ENCODE measurements at regions not wholly inside any gene's neighbourhood (a gene's known extent, or its start where the extent isn't known, plus 50 kb on each side); places are given as distances from the start of the nearest gene placed in this dataset.

- 65% methylated on average over 11 of the region's 11 CpGs for WGBS (ENCODE audit: low lambda C conversion rate)
- no peak overlapping the region for H3K4me3 ChIP-seq (replicated peaks in 1 of 3; ENCODE audit: insufficient read depth in 1 of 3, low read depth in 2 of 3, low read length in 3 of 3)
- H3K36me3 ChIP-seq (replicated peaks in 1 of 2; ENCODE audit: control insufficient read depth in 1 of 2, insufficient read depth in 2 of 2, low read length in 2 of 2) = no peaks in the 10 kb centered on the region
- intact Hi-C loops (cut with micrococcal nuclease; ENCODE audit: unreplicated experiment) (no loop called here), in situ Hi-C loops (cut with HindIII; ENCODE audit: extremely low pct_ligation_motif_present, low pct_unique_long_range_greater_than_20kb) (no loop called here)
- no TSS peak for BruUV-seq (replicated peaks)
- POLR2A ChIA-PET = no interaction called here
- H3K4me1 ChIP-seq (ENCODE audit: insufficient read depth, low read length) = no peaks in the 10 kb centered on the region
- no peak for TF ChIP-seq HOXA3 (CRISPR knock-in tag; IDR thresholded peaks at IDR 0.05)
- TF ChIP-seq, protein P1, sequence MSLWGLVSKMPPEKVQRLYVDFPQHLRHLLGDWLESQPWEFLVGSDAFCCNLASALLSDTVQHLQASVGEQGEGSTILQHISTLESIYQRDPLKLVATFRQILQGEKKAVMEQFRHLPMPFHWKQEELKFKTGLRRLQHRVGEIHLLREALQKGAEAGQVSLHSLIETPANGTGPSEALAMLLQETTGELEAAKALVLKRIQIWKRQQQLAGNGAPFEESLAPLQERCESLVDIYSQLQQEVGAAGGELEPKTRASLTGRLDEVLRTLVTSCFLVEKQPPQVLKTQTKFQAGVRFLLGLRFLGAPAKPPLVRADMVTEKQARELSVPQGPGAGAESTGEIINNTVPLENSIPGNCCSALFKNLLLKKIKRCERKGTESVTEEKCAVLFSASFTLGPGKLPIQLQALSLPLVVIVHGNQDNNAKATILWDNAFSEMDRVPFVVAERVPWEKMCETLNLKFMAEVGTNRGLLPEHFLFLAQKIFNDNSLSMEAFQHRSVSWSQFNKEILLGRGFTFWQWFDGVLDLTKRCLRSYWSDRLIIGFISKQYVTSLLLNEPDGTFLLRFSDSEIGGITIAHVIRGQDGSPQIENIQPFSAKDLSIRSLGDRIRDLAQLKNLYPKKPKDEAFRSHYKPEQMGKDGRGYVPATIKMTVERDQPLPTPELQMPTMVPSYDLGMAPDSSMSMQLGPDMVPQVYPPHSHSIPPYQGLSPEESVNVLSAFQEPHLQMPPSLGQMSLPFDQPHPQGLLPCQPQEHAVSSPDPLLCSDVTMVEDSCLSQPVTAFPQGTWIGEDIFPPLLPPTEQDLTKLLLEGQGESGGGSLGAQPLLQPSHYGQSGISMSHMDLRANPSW (CRISPR knock-in tag; IDR thresholded peaks at IDR 0.05; ENCODE audit: borderline replicate concordance) = no peak
- no peak for TF ChIP-seq NFE2 (CRISPR knock-in tag; IDR thresholded peaks at IDR 0.05)
- TF ChIP-seq SNAI1 (CRISPR knock-in tag; IDR thresholded peaks at IDR 0.05; ENCODE audit: borderline replicate concordance) = no peak
- TF ChIP-seq MTA3 (CRISPR knock-in tag; IDR thresholded peaks at IDR 0.05) = no peak
- no peak for TF ChIP-seq SMAD3 (CRISPR knock-in tag; IDR thresholded peaks at IDR 0.05)
- TF ChIP-seq, protein P2, sequence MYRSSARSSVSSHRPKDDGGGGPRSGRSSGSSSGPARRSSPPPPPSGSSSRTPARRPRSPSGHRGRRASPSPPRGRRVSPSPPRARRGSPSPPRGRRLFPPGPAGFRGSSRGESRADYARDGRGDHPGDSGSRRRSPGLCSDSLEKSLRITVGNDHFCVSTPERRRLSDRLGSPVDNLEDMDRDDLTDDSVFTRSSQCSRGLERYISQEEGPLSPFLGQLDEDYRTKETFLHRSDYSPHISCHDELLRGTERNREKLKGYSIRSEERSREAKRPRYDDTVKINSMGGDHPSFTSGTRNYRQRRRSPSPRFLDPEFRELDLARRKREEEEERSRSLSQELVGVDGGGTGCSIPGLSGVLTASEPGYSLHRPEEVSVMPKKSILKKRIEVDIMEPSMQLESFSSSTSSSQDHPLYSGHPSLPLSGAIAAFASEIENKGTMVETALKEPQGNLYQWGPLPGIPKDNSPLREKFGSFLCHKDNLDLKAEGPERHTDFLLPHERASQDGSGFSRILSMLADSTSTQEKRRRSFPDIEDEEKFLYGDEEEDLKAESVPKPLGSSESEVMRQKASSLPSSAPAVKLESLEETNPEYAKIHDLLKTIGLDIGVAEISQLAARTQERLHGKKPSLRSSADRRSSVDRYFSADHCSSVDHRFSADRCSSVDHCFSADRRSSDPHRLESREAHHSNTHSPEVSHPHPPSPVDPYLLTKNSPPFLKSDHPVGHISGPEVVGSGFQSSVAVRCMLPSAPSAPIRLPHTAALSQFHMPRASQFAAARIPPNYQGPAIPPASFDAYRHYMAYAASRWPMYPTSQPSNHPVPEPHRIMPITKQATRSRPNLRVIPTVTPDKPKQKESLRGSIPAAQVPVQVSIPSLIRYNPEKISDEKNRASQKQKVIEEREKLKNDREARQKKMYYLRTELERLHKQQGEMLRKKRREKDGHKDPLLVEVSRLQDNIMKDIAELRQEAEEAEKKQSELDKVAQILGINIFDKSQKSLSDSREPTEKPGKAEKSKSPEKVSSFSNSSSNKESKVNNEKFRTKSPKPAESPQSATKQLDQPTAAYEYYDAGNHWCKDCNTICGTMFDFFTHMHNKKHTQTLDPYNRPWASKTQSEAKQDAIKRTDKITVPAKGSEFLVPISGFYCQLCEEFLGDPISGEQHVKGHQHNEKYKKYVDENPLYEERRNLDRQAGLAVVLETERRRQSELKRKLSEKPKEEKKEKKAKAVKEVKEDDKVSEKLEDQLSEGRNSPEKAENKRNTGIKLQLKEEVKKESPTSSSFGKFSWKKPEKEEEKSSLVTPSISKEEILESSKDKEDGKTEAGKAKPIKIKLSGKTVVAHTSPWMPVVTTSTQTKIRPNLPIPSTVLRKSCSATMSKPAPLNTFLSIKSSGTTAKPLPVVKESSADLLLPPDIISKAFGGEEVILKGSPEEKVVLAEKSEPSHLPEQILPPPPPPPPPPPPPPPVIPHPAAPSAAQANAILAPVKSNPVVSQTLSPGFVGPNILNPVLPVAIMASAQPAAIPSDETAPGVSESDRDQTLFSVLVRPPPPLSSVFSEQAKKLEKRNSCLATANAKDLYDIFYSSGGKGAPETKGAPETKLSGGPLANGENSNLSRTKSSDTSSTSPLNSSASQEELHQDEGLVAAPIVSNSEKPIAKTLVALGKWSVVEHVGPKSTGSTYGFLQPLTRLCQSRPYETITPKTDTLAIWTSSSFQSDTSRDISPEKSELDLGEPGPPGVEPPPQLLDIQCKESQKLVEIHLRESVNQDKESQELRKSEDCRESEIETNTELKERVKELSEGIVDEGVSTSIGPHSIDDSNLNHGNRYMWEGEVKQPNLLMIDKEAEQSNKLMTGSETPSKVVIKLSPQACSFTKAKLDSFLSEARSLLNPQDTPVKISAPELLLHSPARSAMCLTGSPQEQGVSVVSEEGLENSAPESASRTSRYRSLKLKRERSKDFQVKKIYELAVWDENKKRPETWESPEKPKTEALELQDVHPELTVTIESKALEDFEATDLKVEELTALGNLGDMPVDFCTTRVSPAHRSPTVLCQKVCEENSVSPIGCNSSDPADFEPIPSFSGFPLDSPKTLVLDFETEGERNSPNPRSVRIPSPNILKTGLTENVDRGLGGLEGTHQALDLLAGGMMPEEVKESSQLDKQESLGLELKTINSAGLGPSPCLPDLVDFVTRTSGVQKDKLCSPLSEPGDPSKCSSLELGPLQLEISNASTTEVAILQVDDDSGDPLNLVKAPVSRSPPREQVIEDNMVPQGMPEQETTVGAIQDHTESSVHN (CRISPR knock-in tag; IDR thresholded peaks at IDR 0.05) = no peak
- TF ChIP-seq ARNT2 (CRISPR knock-in tag; IDR thresholded peaks at IDR 0.05; ENCODE audit: low read depth) = no peak
- TF ChIP-seq ZNF772 (CRISPR knock-in tag; IDR thresholded peaks at IDR 0.05) = no peak
- no peak overlapping the region for H3K4me2 ChIP-seq (ENCODE audit: low read depth, low read length)
- no peaks in the 10 kb centered on the region for H4K20me1 ChIP-seq (ENCODE audit: insufficient read depth, low read length)
- CTCF ChIA-PET (ENCODE audit: low intra/inter-chr PET ratio, low total read pairs) = no interaction called here
- ATAC-seq (no peak), DNase-seq (ENCODE audit: low spot score) (no peak), FAIRE-seq (no peak)
- H3K27ac ChIP-seq (ENCODE audit: extremely low read length, insufficient read depth, low read length) = no peak overlapping the region
- no peaks in the 10 kb centered on the region for H3K27me3 ChIP-seq (ENCODE audit: control insufficient read depth in 1 of 2, insufficient read depth in 2 of 2, low read length in 2 of 2)
- H3K9ac ChIP-seq (ENCODE audit: insufficient read depth, low read depth, low read length) = no peak overlapping the region
- no peaks in the 10 kb centered on the region for H3K9me3 ChIP-seq (ENCODE audit: low read length)
- H2AFZ ChIP-seq (ENCODE audit: low read length) = no peak overlapping the region
- H3K79me2 ChIP-seq (ENCODE audit: insufficient read depth, low read length) = no peaks in the 10 kb centered on the region
Observed at GRCh38 chr20:52410182-52410647, 218.6 kb upstream of the ZFP64 start.
